ENCODE measurements at regions not wholly inside any gene's neighbourhood (a gene's known extent, or its start where the extent isn't known, plus 50 kb on each side); places are given as distances from the start of the nearest gene placed in this dataset.

DNA sequence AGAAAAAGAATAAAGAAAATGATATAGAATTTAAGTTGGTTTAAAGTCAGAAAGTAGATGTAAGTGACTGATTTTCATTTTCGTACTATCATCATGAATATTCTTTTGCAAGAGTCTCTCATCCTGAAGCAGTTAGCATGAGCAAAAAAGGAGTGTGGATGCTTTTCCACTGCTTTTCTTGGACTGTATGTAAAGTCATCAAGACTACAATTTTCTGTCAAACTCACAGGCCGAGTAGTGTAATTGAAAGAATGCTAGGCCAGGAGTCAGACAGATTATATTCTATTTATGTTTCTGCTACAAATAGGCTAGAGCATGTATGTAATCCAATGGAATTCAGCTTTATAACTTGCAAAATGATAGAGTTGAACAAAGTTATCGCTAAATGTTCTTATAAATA lies 197.1 kb upstream of the SPOCK3 start:
- Histone ChIP-seq H3K4ac (ENCODE audit: low read depth in 1 of 2, low read length in 2 of 2) (no peak overlapping the region), H4K8ac (ENCODE audit: low read length) (no peak overlapping the region), H2BK120ac (ENCODE audit: low read depth, low read length) (no peak overlapping the region), H3K9me3 (ENCODE audit: control insufficient read depth, low read length) (peaks cover 3% of the 10 kb centered on the region), H3K4me1 (ENCODE audit: control insufficient read depth, insufficient read depth, low read depth, low read length) (no peaks in the 10 kb centered on the region), H3K4me3 (ENCODE audit: insufficient read depth in 1 of 2, low read depth in 1 of 2, low read length in 2 of 2) (no peak overlapping the region), H3K14ac (ENCODE audit: low read length in 2 of 2) (no peak overlapping the region), H3K9ac (ENCODE audit: low read length) (no peak overlapping the region), H2BK5ac (ENCODE audit: low read depth, low read length, poor library complexity, severe bottlenecking) (no peak overlapping the region), H3K23ac (ENCODE audit: low read length in 2 of 2) (no peak overlapping the region), H2AFZ (ENCODE audit: low read depth, low read length) (no peak overlapping the region), H3K27ac (ENCODE audit: low read length, poor library complexity, severe bottlenecking) (no peak overlapping the region), H2BK15ac (ENCODE audit: low read depth, poor library complexity, severe bottlenecking) (no peak overlapping the region), H3K18ac (ENCODE audit: low read depth in 1 of 2, low read length in 2 of 2) (no peak overlapping the region), H3K27me3 (ENCODE audit: control insufficient read depth in 1 of 2, insufficient read depth in 1 of 2, low read length in 2 of 2) (no peaks in the 10 kb centered on the region), H3K4me2 (ENCODE audit: low read length, poor library complexity, severe bottlenecking) (no peak overlapping the region), H2AK5ac (ENCODE audit: low read length, severe bottlenecking) (no peak overlapping the region), H2BK12ac (ENCODE audit: low read length in 2 of 2) (no peak overlapping the region), H3K36me3 (ENCODE audit: control insufficient read depth in 1 of 2, insufficient read depth in 2 of 2, low read depth in 1 of 2, low read length in 2 of 2) (no peaks in the 10 kb centered on the region), H3K79me1 (replicated peaks; ENCODE audit: low read length, poor library complexity, severe bottlenecking) (no peaks in the 10 kb centered on the region), H4K91ac (ENCODE audit: low read length) (no peak overlapping the region)
- no peak for DNase-seq
- WGBS: no CpG with 5 or more reads among the region's 3 CpGs

DNA sequence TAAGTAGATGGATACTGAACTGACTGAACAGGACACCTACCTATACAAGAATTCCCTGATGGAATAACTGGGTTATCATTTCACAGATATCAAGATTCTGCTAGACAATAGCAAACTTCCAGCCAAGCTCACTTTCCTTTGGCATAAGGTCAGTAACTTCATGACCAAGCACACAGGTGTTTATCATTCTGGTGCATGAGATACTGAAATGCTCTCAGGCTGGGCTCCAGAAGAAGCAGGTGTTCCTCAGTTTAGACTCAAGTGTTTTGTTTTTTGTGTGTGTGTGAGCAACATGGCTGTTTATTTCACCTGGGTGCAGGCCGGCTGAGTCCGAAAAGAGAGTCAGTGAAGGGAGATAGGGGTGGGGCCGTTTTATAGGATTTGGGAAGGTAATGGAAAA lies 201.5 kb upstream of the SPOCK3 start:
- Histone ChIP-seq H3K79me1 (replicated peaks; ENCODE audit: low read length, poor library complexity, severe bottlenecking) (no peaks in the 10 kb centered on the region), H2BK120ac (ENCODE audit: low read depth, low read length) (no peak overlapping the region), H3K4me2 (ENCODE audit: low read length, poor library complexity, severe bottlenecking) (no peak overlapping the region), H2BK15ac (ENCODE audit: low read depth, poor library complexity, severe bottlenecking) (no peak overlapping the region), H3K18ac (ENCODE audit: low read depth in 1 of 2, low read length in 2 of 2) (no peak overlapping the region), H2AK5ac (ENCODE audit: low read length, severe bottlenecking) (no peak overlapping the region), H4K8ac (ENCODE audit: low read length) (no peak overlapping the region), H3K4ac (ENCODE audit: low read depth in 1 of 2, low read length in 2 of 2) (no peak overlapping the region), H3K27me3 (ENCODE audit: control insufficient read depth in 1 of 2, insufficient read depth in 1 of 2, low read length in 2 of 2) (no peaks in the 10 kb centered on the region), H2BK12ac (ENCODE audit: low read length in 2 of 2) (no peak overlapping the region), H3K9ac (ENCODE audit: low read length) (no peak overlapping the region), H3K27ac (ENCODE audit: low read length, poor library complexity, severe bottlenecking) (no peak overlapping the region), H3K23ac (ENCODE audit: low read length in 2 of 2) (no peak overlapping the region), H3K4me3 (ENCODE audit: insufficient read depth in 1 of 2, low read depth in 1 of 2, low read length in 2 of 2) (no peak overlapping the region), H2AFZ (ENCODE audit: low read depth, low read length) (no peak overlapping the region), H3K9me3 (ENCODE audit: control insufficient read depth, low read length) (peaks cover 3% of the 10 kb centered on the region), H3K14ac (ENCODE audit: low read length in 2 of 2) (no peak overlapping the region), H3K4me1 (ENCODE audit: control insufficient read depth, insufficient read depth, low read depth, low read length) (no peaks in the 10 kb centered on the region), H2BK5ac (ENCODE audit: low read depth, low read length, poor library complexity, severe bottlenecking) (no peak overlapping the region), H3K36me3 (ENCODE audit: control insufficient read depth in 1 of 2, insufficient read depth in 2 of 2, low read depth in 1 of 2, low read length in 2 of 2) (no peaks in the 10 kb centered on the region), H4K91ac (ENCODE audit: low read length) (no peak overlapping the region)
- DNase-seq: no peak
- WGBS: 94% methylated on average over 3 of the region's 3 CpGs

DNA sequence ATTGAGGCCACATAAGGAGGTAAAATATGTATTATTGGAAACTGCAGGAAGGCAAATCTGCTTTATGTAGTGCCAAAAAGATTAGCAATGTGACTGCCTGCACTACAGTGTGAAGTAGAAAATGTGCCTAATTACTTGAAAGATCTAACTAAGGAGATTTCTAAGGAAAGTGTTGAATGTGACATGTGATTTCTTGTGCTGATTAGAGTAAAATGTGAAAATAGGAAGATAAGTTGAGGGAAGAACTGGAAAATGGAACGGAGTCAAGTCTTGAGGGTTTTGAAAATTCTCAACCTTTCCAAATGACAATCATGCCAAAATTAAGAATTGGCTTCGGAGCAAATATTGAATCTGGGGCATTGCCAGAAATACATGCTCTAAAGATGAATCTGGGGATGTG lies 209.5 kb upstream of the SPOCK3 start:
- Histone ChIP-seq H3K14ac (ENCODE audit: low read length in 2 of 2) (no peak overlapping the region), H3K4ac (ENCODE audit: low read depth in 1 of 2, low read length in 2 of 2) (no peak overlapping the region), H3K79me1 (replicated peaks; ENCODE audit: low read length, poor library complexity, severe bottlenecking) (no peaks in the 10 kb centered on the region), H3K4me1 (ENCODE audit: control insufficient read depth, insufficient read depth, low read depth, low read length) (no peaks in the 10 kb centered on the region), H3K23ac (ENCODE audit: low read length in 2 of 2) (no peak overlapping the region), H3K27me3 (ENCODE audit: control insufficient read depth in 1 of 2, insufficient read depth in 1 of 2, low read length in 2 of 2) (no peaks in the 10 kb centered on the region), H3K4me3 (ENCODE audit: insufficient read depth in 1 of 2, low read depth in 1 of 2, low read length in 2 of 2) (no peak overlapping the region), H4K91ac (ENCODE audit: low read length) (no peak overlapping the region), H2AK5ac (ENCODE audit: low read length, severe bottlenecking) (no peak overlapping the region), H2BK120ac (ENCODE audit: low read depth, low read length) (no peak overlapping the region), H3K4me2 (ENCODE audit: low read length, poor library complexity, severe bottlenecking) (no peak overlapping the region), H3K36me3 (ENCODE audit: control insufficient read depth in 1 of 2, insufficient read depth in 2 of 2, low read depth in 1 of 2, low read length in 2 of 2) (no peaks in the 10 kb centered on the region), H2BK5ac (ENCODE audit: low read depth, low read length, poor library complexity, severe bottlenecking) (no peak overlapping the region), H3K9ac (ENCODE audit: low read length) (no peak overlapping the region), H2BK15ac (ENCODE audit: low read depth, poor library complexity, severe bottlenecking) (no peak overlapping the region), H3K27ac (ENCODE audit: low read length, poor library complexity, severe bottlenecking) (no peak overlapping the region), H3K18ac (ENCODE audit: low read depth in 1 of 2, low read length in 2 of 2) (no peak overlapping the region), H3K9me3 (ENCODE audit: control insufficient read depth, low read length) (no peaks in the 10 kb centered on the region), H2BK12ac (ENCODE audit: low read length in 2 of 2) (no peak overlapping the region), H4K8ac (ENCODE audit: low read length) (no peak overlapping the region), H2AFZ (ENCODE audit: low read depth, low read length) (no peak overlapping the region)
- no peak for DNase-seq
- 58% methylated on average over 2 of the region's 2 CpGs for WGBS

DNA sequence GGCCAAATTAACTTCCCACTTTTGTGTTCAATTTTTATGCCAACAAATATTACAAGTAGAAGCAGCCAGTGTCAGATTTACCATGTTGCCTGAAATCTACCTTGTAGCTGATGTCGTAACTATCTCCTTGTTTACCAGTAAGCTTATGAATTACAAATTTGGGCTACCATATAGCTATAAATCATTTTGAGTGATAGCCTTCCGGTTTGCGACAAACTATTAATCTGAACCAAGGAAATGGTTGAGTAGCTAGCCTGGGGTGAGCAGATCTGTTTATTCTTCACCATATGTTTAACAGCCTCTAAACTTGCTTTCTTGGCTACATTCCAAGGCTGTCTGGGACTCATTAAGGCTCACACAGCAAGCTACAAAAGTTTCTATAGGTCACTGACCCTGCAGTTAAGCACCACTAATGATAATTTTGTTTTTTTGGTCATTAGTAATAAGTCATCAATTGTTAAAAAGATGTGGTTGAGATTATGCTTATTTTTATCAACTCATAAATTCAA lies 218.7 kb upstream of the SPOCK3 start:
- 20% methylated on average over 2 of the region's 3 CpGs for WGBS
- no peak overlapping the region for H2AK5ac ChIP-seq (ENCODE audit: low read length, severe bottlenecking)
- H3K36me3 ChIP-seq (ENCODE audit: control insufficient read depth in 1 of 2, insufficient read depth in 2 of 2, low read depth in 1 of 2, low read length in 2 of 2): no peaks in the 10 kb centered on the region
- H3K4me1 ChIP-seq (ENCODE audit: control insufficient read depth, insufficient read depth, low read depth, low read length): no peaks in the 10 kb centered on the region
- DNase-seq: no peak
- no peak overlapping the region for H3K4me3 ChIP-seq (ENCODE audit: insufficient read depth in 1 of 2, low read depth in 1 of 2, low read length in 2 of 2)
- no peak overlapping the region for H3K4me2 ChIP-seq (ENCODE audit: low read length, poor library complexity, severe bottlenecking)
- H2BK5ac ChIP-seq (ENCODE audit: low read depth, low read length, poor library complexity, severe bottlenecking): no peak overlapping the region
- no peak overlapping the region for H2AFZ ChIP-seq (ENCODE audit: low read depth, low read length)
- H3K79me1 ChIP-seq (replicated peaks; ENCODE audit: low read length, poor library complexity, severe bottlenecking): no peaks in the 10 kb centered on the region
- H3K23ac ChIP-seq (ENCODE audit: low read length in 2 of 2): no peak overlapping the region
- H3K14ac ChIP-seq (ENCODE audit: low read length in 2 of 2): no peak overlapping the region
- no peak overlapping the region for H2BK15ac ChIP-seq (ENCODE audit: low read depth, poor library complexity, severe bottlenecking)
- H4K8ac ChIP-seq (ENCODE audit: low read length): no peak overlapping the region
- H3K4ac ChIP-seq (ENCODE audit: low read depth in 1 of 2, low read length in 2 of 2): no peak overlapping the region
- H3K27ac ChIP-seq (ENCODE audit: low read length, poor library complexity, severe bottlenecking): no peak overlapping the region
- H3K27me3 ChIP-seq (ENCODE audit: control insufficient read depth in 1 of 2, insufficient read depth in 1 of 2, low read length in 2 of 2): no peaks in the 10 kb centered on the region
- H3K9me3 ChIP-seq (ENCODE audit: control insufficient read depth, low read length): peaks cover 4% of the 10 kb centered on the region
- no peak overlapping the region for H2BK120ac ChIP-seq (ENCODE audit: low read depth, low read length)
- H3K9ac ChIP-seq (ENCODE audit: low read length): no peak overlapping the region
- no peak overlapping the region for H2BK12ac ChIP-seq (ENCODE audit: low read length in 2 of 2)
- H4K91ac ChIP-seq (ENCODE audit: low read length): no peak overlapping the region
- H3K18ac ChIP-seq (ENCODE audit: low read depth in 1 of 2, low read length in 2 of 2): no peak overlapping the region
